T-helper 2 cell (primary cell): ENCODE measurements at regions not wholly inside any gene's neighbourhood (a gene's known extent, or its start where the extent isn't known, plus 50 kb on each side); places are given as distances from the start of the nearest gene placed in this dataset.

ENCODE experiments used
- DNase-seq, 5 experiments: peaks; one replicate each; pipeline versions ENCODE4 v3.0.0 to v3.0.0-alpha.2; 2012 to 2022

- DNase-seq, result no peak
Measured at GRCh38 chr13:80235166-80235966, 105.6 kb downstream of the SPRY2 start.

GRCh38 chr13:80227645-80228044 is 113.3 kb downstream of the SPRY2 start:
- no peak for DNase-seq

- no peak for DNase-seq
Measured at GRCh38 chr13:80226645-80227044, 114.3 kb downstream of the SPRY2 start.

- no peak for DNase-seq
Measured at GRCh38 chr13:80224468-80224867, 116.5 kb downstream of the SPRY2 start.

- DNase-seq, result no peak
Measured at GRCh38 chr13:80217614-80218456, 123.1 kb downstream of the SPRY2 start.

GRCh38 chr13:80215368-80215767 is 125.6 kb downstream of the SPRY2 start:
- DNase-seq, result no peak

- no peak for DNase-seq
Measured at GRCh38 chr13:80214521-80214991, 126.4 kb downstream of the SPRY2 start.

GRCh38 chr13:80214050-80214449 is 126.9 kb downstream of the SPRY2 start:
- DNase-seq, result no peak

- DNase-seq, result no peak
Measured at GRCh38 chr13:80213201-80213600, 127.7 kb downstream of the SPRY2 start.

GRCh38 chr13:80211566-80211965 is 129.4 kb downstream of the SPRY2 start:
- no peak for DNase-seq

- DNase-seq, result no peak
Measured at GRCh38 chr13:80204642-80205041, 136.3 kb downstream of the SPRY2 start.

- DNase-seq, result no peak
Measured at GRCh38 chr13:80203496-80203895, 137.4 kb downstream of the SPRY2 start.

- no peak for DNase-seq
Measured at GRCh38 chr13:80201694-80202468, 139.0 kb downstream of the SPRY2 start.

GRCh38 chr13:80199585-80200292 is 141.2 kb downstream of the SPRY2 start:
- no peak for DNase-seq

GRCh38 chr13:80199067-80199466 is 141.9 kb downstream of the SPRY2 start:
- no peak for DNase-seq

- DNase-seq, result no peak
Measured at GRCh38 chr13:80196756-80197155, 144.2 kb downstream of the SPRY2 start.

- DNase-seq, result no peak
Measured at GRCh38 chr13:80195649-80196048, 145.3 kb downstream of the SPRY2 start.

GRCh38 chr13:80189889-80190597 is 150.9 kb downstream of the SPRY2 start:
- no peak for DNase-seq

- DNase-seq, result no peak
Measured at GRCh38 chr13:80180740-80181355, 160.1 kb downstream of the SPRY2 start.

GRCh38 chr13:80177327-80177726 is 163.6 kb downstream of the SPRY2 start:
- no peak for DNase-seq

GRCh38 chr13:80173224-80173623 is 167.7 kb downstream of the SPRY2 start:
- DNase-seq, result no peak
